CD4-positive, CD25-positive, alpha-beta regulatory T cell (primary cell): ENCODE measurements at regions not wholly inside any gene's neighbourhood (a gene's known extent, or its start where the extent isn't known, plus 50 kb on each side); places are given as distances from the start of the nearest gene placed in this dataset.
A peak's percentile ranks its signal among the peaks of the same experiment; 100 is the strongest.

ENCODE experiments used
- ATAC-seq, 2 donors: fragments of 150-1000 bp; cut with Tn5 transposase; one replicate each; pipeline ENCODE4 v1.10.0; 2021; ENCODE audit warnings: low read depth in 2 of 2, moderate number of reproducible peaks in 2 of 2, moderate library complexity in 1 of 2
- DNase-seq, 3 donors: peaks; one replicate each; pipeline versions ENCODE4 v3.0.0 to v3.0.0-alpha.2; 2012 to 2022; ENCODE audit warnings: mixed read lengths in 1 of 3
- H3K27ac ChIP-seq: one replicate; pipeline ENCODE4 v1.7.0; 2013; ENCODE audit warnings: mild to moderate bottlenecking, low read length; ENCODE audit not compliant: insufficient read depth, poor library complexity, severe bottlenecking
- H3K27me3 ChIP-seq: one replicate; pipeline ENCODE4 v1.7.0; 2013; ENCODE audit warnings: low read length; ENCODE audit not compliant: control insufficient read depth, insufficient read depth
- H3K36me3 ChIP-seq: one replicate; pipeline ENCODE4 v1.7.0; 2013; ENCODE audit warnings: mild to moderate bottlenecking, low read length, moderate library complexity; ENCODE audit not compliant: control insufficient read depth, insufficient read depth
- H3K4me1 ChIP-seq: 2 replicates; pipeline ENCODE4 v1.7.0; 2013; ENCODE audit warnings: mild to moderate bottlenecking, low read length; ENCODE audit not compliant: insufficient read depth, control insufficient read depth, poor library complexity, severe bottlenecking
- H3K4me3 ChIP-seq: one replicate; pipeline ENCODE4 v1.7.0; 2013; ENCODE audit warnings: low read depth, mild to moderate bottlenecking, low read length, moderate library complexity
- H3K9me3 ChIP-seq, 2 experiments: 1 replicate in 1 of 2; 2 replicates in 1 of 2; pipeline ENCODE4 v1.7.0; 2013; ENCODE audit warnings: low read length in 2 of 2, mild to moderate bottlenecking in 1 of 2, moderate library complexity in 1 of 2; ENCODE audit not compliant: control insufficient read depth in 2 of 2
- H3K27ac Mint-ChIP-seq, 3 donors: one replicate each; pipeline ENCODE4 v1.8.0; 2020 to 2022; ENCODE audit warnings: mild to moderate bottlenecking in 3 of 3, mixed read lengths in 3 of 3, moderate library complexity in 2 of 3
- H3K27me3 Mint-ChIP-seq: one replicate; pipeline ENCODE4 v1.8.0; 2022; ENCODE audit warnings: mild to moderate bottlenecking, mixed read lengths
- H3K36me3 Mint-ChIP-seq: one replicate; pipeline ENCODE4 v1.8.0; 2020; ENCODE audit warnings: mixed read lengths
- H3K4me1 Mint-ChIP-seq, 4 donors: one replicate each; pipeline ENCODE4 v1.8.0; 2020 to 2022; ENCODE audit warnings: mixed read lengths in 4 of 4, mild to moderate bottlenecking in 1 of 4
- H3K4me3 Mint-ChIP-seq, 4 donors: one replicate each; pipeline ENCODE4 v1.8.0; 2020 to 2022; ENCODE audit warnings: mild to moderate bottlenecking in 4 of 4, mixed read lengths in 4 of 4, moderate library complexity in 3 of 4
- H3K9me3 Mint-ChIP-seq, 7 donors: one replicate each; pipeline ENCODE4 v1.8.0; 2020 to 2022; ENCODE audit warnings: mixed read lengths in 7 of 7, mild to moderate bottlenecking in 3 of 7, moderate library complexity in 2 of 7

GRCh38 chr9:27755846-27756245 lies 182.6 kb upstream of the C9orf72 start:
- Histone ChIP-seq H3K9me3 (no peaks in the 10 kb centered on the region), H3K4me3 (no peak overlapping the region), H3K27ac (no peak overlapping the region), H3K27me3 (no peaks in the 10 kb centered on the region), H3K36me3 (no peaks in the 10 kb centered on the region), H3K4me1 (no peaks in the 10 kb centered on the region)
- no peak for ATAC-seq
- H3K36me3 Mint-ChIP-seq: no peaks in the 10 kb centered on the region
- no peak overlapping the region for H3K27ac Mint-ChIP-seq
- no peaks in the 10 kb centered on the region for H3K27me3 Mint-ChIP-seq
- no peak for DNase-seq
- no peak overlapping the region for H3K4me3 Mint-ChIP-seq
- H3K4me1 Mint-ChIP-seq: no peaks in the 10 kb centered on the region
- peaks cover 0 to 3% (median 0%) of the 10 kb centered on the region in 7 donors for H3K9me3 Mint-ChIP-seq

GRCh38 chr9:27756418-27756817 lies 183.1 kb upstream of the C9orf72 start:
- DNase-seq: no peak
- Mint-ChIP-seq H3K36me3 (no peaks in the 10 kb centered on the region), H3K27me3 (no peaks in the 10 kb centered on the region), H3K4me1 (no peaks in the 10 kb centered on the region), H3K4me3 (no peak overlapping the region), H3K27ac (no peak overlapping the region), H3K9me3 (peaks cover 0 to 3% (median 0%) of the 10 kb centered on the region in 7 donors)
- Histone ChIP-seq H3K27me3 (no peaks in the 10 kb centered on the region), H3K36me3 (no peaks in the 10 kb centered on the region), H3K9me3 (no peaks in the 10 kb centered on the region), H3K27ac (no peak overlapping the region), H3K4me3 (no peak overlapping the region), H3K4me1 (no peaks in the 10 kb centered on the region)
- ATAC-seq: no peak

- Mint-ChIP-seq H3K36me3 (no peaks in the 10 kb centered on the region), H3K4me1 (no peaks in the 10 kb centered on the region), H3K4me3 (no peak overlapping the region), H3K9me3 (peaks cover 0 to 8% (median 3%) of the 10 kb centered on the region in 7 donors), H3K27ac (no peak overlapping the region), H3K27me3 (no peaks in the 10 kb centered on the region)
- Histone ChIP-seq H3K4me1 (no peaks in the 10 kb centered on the region), H3K4me3 (no peak overlapping the region), H3K9me3 (no peaks in the 10 kb centered on the region), H3K27ac (no peak overlapping the region), H3K27me3 (no peaks in the 10 kb centered on the region), H3K36me3 (no peaks in the 10 kb centered on the region)
- no peak for DNase-seq
- ATAC-seq: no peak
Observed at GRCh38 chr9:27763831-27764230, 190.6 kb upstream of the C9orf72 start.

- Mint-ChIP-seq H3K27ac (no peak overlapping the region), H3K4me3 (no peak overlapping the region), H3K4me1 (no peaks in the 10 kb centered on the region), H3K9me3 (peaks cover 0 to 10% (median 3%) of the 10 kb centered on the region in 7 donors), H3K36me3 (no peaks in the 10 kb centered on the region), H3K27me3 (no peaks in the 10 kb centered on the region)
- no peak for ATAC-seq
- Histone ChIP-seq H3K27me3 (no peaks in the 10 kb centered on the region), H3K4me3 (no peak overlapping the region), H3K9me3 (no peaks in the 10 kb centered on the region), H3K36me3 (no peaks in the 10 kb centered on the region), H3K4me1 (no peaks in the 10 kb centered on the region), H3K27ac (no peak overlapping the region)
- DNase-seq: no peak
Observed at GRCh38 chr9:27765266-27766072, 192.2 kb upstream of the C9orf72 start.

GRCh38 chr9:27766073-27766835 lies 193.0 kb upstream of the C9orf72 start:
- DNase-seq (no peak), ATAC-seq (no peak)
- Histone ChIP-seq H3K27me3 (no peaks in the 10 kb centered on the region), H3K4me3 (no peak overlapping the region), H3K36me3 (no peaks in the 10 kb centered on the region), H3K9me3 (no peaks in the 10 kb centered on the region), H3K27ac (no peak overlapping the region), H3K4me1 (no peaks in the 10 kb centered on the region)
- peaks cover 0 to 10% (median 3%) of the 10 kb centered on the region in 7 donors for H3K9me3 Mint-ChIP-seq
- H3K4me3 Mint-ChIP-seq: no peak overlapping the region
- H3K27me3 Mint-ChIP-seq: no peaks in the 10 kb centered on the region
- H3K36me3 Mint-ChIP-seq: no peaks in the 10 kb centered on the region
- H3K4me1 Mint-ChIP-seq: no peaks in the 10 kb centered on the region
- H3K27ac Mint-ChIP-seq: no peak overlapping the region

GRCh38 chr9:27768781-27769180 lies 195.5 kb upstream of the C9orf72 start:
- no peak for ATAC-seq
- Histone ChIP-seq H3K27me3 (no peaks in the 10 kb centered on the region), H3K9me3 (no peaks in the 10 kb centered on the region), H3K36me3 (no peaks in the 10 kb centered on the region), H3K27ac (no peak overlapping the region), H3K4me1 (no peaks in the 10 kb centered on the region), H3K4me3 (no peak overlapping the region)
- H3K27me3 Mint-ChIP-seq: no peaks in the 10 kb centered on the region
- peaks cover 0 to 10% (median 2%) of the 10 kb centered on the region in 7 donors for H3K9me3 Mint-ChIP-seq
- no peaks in the 10 kb centered on the region for H3K4me1 Mint-ChIP-seq
- peak in 1 of 3 donors; percentile 11 for DNase-seq
- H3K4me3 Mint-ChIP-seq: no peak overlapping the region
- H3K27ac Mint-ChIP-seq: no peak overlapping the region
- H3K36me3 Mint-ChIP-seq: no peaks in the 10 kb centered on the region

- no peaks in the 10 kb centered on the region for H3K36me3 Mint-ChIP-seq
- Histone ChIP-seq H3K4me1 (no peaks in the 10 kb centered on the region), H3K36me3 (no peaks in the 10 kb centered on the region), H3K27ac (no peak overlapping the region), H3K27me3 (no peaks in the 10 kb centered on the region), H3K4me3 (no peak overlapping the region), H3K9me3 (no peaks in the 10 kb centered on the region)
- H3K4me1 Mint-ChIP-seq: no peaks in the 10 kb centered on the region
- DNase-seq (no peak), ATAC-seq (no peak)
- H3K9me3 Mint-ChIP-seq: peaks cover 0 to 10% (median 2%) of the 10 kb centered on the region in 7 donors
- H3K27ac Mint-ChIP-seq: no peak overlapping the region
- H3K4me3 Mint-ChIP-seq: no peak overlapping the region
- H3K27me3 Mint-ChIP-seq: no peaks in the 10 kb centered on the region
Observed at GRCh38 chr9:27770541-27770940, 197.3 kb upstream of the C9orf72 start.
